Suppressor macrophage treated with lipopolysaccharide for 1 hour (primary cell): ENCODE measurements at regions not wholly inside any gene's neighbourhood (a gene's known extent, or its start where the extent isn't known, plus 50 kb on each side); places are given as distances from the start of the nearest gene placed in this dataset.

Experiments
- DNase-seq, 3 donors: peaks; one replicate each; pipeline ENCODE4 v3.0.0-alpha.2; 2020 to 2022

DNA sequence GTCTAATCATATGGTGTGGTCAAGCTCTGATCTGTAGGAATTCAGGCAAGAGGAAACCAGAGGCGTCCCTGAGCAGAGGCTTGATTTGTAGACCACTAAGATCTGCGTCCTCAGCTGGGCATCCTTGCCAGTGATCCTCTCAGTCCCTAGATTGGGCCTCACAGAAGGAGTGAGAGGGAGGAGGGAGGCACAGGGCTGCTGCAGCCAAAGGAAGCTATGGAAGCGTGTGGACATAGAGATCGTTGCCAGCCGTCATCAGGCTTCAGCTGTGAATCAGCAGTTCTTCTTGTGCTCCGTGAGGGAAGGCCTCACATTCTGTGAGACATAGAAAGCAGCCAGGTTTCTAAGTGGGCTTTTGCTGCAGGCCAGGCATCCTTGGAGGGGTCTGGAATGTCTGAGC lies 254.6 kb upstream of the KIRREL3 start:
- DNase-seq = no peak

DNA sequence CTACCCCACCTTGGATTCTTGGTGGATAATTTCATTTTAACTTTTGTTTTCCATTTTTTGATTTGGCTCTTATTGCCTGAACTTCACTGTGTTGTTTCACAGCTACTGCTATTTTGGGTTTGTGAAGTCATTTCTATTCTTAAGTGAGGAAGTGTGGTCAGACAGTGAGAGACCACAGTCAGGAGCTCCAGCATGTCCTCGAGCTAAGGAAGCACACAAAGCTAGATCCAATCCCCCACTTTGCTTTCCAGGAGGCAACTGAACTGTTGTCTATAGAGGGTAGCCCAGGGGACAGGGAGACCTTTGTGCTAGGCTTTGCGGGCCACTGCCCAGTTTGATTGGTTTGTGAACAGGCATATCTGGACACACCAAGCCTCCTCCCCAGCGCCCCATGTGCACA lies 251.8 kb upstream of the KIRREL3 start:
- DNase-seq = no peak

DNA sequence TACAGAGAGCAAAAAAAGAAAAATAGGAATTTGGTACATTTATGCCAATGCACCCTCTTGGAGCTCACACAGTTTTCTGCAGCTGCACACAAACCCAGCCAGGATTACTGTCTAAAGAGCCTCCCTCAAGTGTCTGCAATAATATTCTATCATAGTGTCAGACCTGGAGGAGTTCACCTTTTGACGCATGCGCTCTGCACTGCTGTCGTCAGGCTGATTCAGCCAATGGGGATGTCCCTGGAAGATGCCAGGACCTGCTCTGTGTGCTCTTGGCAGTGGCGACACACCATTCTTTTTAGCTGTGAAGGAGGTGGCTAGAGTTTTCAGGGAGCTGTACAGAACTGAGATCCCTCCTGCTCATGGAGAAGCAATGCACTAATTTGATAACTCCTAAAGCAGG lies 249.0 kb upstream of the KIRREL3 start:
- DNase-seq = no peak

DNA sequence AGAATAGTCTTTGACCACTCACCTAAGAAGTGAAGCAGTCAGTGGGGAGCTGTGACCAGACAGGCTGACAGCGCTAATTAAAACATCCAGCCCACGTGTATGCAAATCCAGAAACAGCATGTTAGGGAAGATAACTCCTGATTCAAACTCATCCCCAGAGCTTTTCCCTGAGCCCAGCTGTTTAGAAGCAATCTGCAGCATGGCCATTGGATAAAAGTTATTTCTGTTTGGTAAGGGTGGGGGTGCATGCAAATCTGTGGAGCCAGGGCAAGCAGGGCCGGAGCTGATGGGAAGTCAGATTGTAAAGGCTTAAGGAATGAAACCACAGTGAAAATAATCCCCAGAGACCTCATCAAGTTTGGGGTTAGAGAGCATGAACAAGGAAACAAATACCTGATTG lies 247.9 kb upstream of the KIRREL3 start:
- DNase-seq = no peak

DNA sequence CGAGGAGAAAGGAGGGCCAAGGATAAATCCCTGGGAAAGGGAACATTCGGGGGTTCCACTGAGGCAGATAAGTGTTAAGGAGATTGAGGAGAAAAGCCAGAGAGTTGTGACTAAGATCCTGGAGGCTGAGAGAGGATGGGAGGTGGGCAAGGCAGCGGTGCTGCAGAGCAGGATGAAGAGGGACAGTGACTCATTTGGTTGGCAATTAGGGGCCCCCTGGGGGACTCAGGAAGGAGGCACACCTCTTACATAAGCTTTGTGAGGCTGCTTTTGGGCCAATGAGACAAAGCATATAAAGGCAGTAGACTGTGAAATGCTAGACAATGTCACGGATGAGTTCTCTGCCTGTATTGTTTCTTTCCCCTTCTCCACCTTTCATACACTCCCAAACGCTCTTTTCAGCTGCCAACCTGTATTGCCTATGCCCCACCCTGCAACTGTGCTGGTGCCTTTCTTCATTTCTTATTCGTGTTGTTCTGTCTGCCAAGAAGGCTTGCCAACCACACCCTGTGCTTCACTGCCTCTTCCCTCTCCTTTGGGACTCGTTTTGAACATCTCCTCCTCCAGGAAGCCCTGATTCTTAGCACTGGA lies 246.8 kb upstream of the KIRREL3 start:
- DNase-seq = no peak

DNA sequence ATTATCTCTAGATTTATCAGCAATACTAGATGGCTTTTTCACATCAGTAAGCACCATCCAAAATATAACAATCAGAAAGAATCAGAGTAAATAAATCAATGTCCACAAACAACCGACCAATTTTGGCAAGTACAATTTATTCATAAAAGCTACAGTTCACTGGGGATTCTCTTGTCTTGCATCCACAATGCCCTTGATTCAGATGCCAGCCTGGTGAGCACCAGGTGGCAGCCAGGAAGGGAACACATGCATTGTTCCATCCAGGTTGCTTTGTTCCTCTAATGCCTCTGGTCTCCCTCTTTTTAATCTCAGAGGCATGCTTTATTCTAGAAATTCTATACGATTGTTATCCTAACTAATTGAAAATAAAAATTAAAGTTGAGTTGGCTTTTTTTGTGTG lies 242.1 kb upstream of the KIRREL3 start:
- no peak for DNase-seq

DNA sequence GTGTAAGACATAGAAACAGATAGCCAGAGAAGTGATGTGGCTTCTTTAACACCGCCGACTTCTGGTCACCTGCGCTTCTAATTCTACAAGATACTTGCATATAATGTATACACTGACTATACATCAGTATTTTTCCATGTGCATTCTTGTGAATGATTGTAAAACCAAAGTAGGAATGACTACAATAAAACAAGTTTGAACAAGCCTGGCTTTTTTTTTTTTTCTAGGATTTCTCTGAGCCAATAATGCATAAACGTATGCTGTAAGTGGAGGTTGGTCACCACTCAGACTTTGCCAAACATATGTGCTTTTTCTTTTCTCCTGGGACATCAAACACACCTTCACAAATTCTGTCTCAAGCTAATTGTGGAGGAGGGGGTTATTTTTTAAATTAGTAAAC lies 237.8 kb upstream of the KIRREL3 start:
- DNase-seq = no peak

DNA sequence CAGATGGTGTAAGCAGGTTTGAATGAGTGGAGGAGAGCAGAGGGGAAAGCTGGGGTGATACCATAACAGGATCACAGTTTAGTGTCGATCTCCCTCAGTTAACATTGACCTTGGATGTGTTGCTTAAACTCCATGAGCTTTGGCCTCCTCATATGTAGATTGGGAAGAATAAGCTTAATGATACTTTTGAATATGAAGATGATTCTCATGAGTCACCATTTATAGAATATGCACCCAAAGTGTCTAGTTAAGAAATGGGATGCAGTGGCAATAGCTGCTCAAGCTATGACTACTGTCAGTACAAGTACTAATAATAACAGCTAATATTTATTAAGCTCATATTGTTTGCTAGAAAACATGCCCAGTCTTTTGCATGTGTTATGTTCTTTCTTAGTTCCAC lies 236.2 kb upstream of the KIRREL3 start:
- no peak for DNase-seq

DNA sequence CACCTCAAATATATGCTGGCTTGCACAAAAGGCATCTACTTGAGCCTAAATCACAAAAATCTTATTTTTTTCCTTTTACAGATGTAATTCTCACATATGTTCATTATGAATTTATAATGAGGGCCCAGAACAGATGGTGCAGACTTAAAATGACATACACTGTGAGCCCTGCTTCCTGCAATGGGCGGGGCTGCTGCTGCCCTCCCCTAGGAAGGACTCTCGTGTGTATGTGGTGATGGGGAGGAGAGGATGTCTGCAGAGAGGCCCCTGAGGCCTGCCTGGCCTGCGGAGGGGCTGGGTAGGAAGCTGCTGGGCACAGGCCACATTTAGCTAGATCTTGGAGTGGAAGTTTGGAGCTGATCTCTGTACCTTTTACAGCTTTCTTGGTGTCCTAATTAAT lies 233.4 kb upstream of the KIRREL3 start:
- DNase-seq = no peak

DNA sequence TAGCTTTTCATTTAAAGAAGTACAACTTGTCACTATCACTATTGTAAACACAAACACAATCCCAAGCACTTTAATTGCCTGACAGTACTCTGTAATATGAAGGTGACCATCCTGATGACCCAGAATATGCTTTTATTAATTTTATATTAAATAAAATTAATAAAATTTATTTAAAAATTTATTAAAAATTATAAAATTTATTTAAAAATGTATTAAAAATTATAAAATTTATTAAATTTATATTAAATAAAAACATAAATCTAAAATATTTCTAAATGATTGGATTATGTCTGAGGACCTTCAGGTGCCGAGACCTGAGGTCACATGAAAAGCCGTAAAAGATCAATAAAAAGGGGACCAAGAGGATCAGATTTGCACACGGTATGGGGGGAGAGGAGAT lies 229.8 kb upstream of the KIRREL3 start:
- no peak for DNase-seq

DNA sequence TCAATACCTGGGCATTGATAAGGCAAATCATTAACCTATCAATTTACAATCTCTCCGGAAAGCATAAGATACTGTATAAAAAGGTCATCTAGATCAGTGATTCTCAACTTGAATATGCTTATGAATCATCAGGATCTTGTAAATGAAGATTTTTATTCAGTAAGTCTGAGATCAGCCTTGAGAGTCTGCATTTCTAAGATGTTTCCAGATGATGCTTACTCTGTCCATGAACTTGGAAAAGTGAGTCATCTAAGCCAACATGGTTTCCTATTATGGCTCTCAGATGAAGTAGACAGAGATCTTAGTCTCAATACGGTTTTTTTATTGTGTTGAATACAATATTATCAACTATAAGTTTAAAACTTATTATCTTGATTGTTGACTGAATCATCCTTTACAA lies 226.4 kb upstream of the KIRREL3 start:
- DNase-seq = no peak

DNA sequence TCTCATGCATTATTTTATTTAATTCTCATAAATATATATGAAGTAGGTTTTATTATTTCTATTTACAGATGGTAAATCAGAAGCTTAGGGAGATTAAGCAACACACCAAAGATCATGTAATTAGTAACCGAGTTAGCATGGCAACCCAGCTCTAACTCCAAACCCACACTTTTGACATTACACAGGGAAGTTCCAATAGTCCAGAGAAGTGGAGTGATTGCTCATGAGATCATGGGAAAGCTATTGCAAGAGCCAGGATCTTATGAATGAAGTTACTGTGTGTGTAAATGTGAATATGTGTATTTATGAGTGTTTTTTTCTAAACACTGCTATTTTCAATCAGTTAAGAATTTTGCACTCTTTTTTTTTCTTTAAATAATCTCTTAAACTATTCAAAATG lies 225.8 kb upstream of the KIRREL3 start:
- no peak for DNase-seq

DNA sequence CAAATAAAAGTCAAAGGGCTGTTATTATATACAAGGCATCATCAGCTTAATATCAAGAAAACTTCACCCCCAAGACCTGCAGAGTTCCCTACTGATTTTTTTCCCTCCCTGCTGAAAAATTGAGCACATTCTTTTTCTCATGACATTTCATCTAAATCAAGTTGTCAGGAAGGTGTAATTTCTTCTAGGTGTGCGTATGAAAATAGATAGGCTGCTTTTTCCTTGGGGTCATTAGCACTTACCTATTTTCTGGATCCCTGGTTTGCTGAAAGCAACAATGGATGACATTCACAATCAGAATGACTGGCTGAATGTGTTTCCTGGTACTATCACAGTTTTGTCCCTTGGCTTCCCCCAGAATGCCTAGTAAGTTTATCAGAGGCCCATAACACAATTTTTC lies 225.0 kb upstream of the KIRREL3 start:
- DNase-seq = no peak

DNA sequence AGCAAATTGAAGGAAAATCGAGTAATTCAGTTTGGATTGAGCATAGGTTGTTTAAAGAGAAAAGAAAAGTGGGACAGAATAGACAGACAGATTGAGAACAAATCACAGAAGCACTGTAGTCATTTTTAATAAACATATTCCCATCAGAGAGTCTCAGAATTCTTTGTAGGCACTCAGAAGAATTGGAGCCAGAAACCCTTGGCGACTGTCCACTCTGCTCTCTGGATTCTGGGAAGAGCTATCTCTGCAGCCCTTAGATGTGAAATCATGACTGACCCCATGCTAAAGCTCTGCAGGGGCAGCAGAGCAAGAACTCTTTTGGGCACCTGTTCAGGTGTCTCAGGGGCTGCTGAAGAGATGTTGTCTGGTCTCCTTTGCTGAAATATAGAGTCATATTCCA lies 223.7 kb upstream of the KIRREL3 start:
- DNase-seq = no peak

DNA sequence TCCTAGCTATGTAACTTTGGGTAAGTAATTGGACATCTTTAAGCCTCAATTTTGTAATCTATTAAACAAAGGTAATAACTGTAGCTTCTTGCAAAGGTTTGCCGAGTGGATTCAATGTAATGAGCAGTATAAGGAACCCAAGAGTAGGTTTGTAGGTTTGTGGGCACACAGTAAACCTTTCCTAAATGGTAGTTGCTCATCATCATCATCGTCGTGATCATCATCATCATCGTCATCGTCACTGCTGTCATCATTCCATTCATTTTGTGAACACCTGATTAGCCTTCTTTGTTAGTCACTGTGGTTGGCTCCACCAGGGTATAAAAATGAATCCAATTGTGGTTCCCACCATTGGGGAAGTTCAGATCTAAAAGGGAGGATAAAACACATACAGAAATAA lies 223.1 kb upstream of the KIRREL3 start:
- no peak for DNase-seq

DNA sequence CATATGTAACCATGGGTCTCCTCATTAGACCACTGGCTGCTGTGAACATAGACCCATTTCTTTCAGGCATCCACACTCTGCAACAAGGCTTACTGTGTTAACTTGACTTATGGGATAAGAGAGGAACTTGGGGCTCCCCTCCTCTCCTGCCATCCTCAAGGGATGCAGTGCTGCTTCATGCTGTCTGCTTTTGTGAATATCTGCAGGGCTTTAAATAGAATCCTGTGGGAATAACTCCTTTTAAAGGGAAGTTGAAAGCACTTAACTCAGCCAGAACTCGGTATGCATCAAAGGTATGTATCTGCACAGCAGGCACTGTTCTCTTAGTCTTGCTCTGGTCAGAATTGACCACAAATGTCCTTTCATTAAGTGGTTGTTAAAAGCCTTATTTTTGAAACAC lies 222.5 kb upstream of the KIRREL3 start:
- DNase-seq = no peak

DNA sequence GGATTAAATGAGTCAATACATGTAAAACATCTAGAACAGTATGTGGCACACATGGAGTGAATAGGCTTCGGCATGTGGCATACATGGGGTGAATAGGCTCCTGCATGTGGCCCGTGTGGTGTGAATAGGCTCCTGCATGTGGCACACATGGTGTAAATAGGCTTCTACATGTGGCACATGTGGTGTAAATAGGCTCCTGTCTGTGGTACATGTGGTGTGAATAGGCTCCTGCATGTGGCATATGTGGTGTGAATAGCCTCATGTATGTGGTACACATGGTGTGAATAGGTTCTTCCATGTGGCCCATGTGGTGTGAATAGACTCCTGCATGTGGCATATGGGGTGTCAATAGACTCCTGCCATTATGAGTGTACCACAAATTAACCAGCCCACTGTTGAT lies 219.1 kb upstream of the KIRREL3 start:
- no peak for DNase-seq

DNA sequence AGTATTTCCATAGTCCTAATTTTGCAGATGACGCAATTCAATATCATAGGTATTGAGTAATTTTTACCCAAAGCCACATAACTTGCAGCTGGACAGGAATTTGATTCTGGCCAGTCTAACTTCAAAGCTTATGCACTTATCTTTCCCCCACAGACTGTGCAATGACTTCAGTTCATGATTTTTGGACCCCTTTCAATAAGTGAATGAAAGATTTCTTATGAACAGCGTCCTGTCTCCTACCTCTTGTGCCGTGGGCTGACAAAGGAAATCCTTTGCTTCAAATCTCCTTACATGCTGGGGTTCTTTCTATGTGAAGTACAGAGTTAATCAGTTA lies 217.7 kb upstream of the KIRREL3 start:
- DNase-seq = no peak

DNA sequence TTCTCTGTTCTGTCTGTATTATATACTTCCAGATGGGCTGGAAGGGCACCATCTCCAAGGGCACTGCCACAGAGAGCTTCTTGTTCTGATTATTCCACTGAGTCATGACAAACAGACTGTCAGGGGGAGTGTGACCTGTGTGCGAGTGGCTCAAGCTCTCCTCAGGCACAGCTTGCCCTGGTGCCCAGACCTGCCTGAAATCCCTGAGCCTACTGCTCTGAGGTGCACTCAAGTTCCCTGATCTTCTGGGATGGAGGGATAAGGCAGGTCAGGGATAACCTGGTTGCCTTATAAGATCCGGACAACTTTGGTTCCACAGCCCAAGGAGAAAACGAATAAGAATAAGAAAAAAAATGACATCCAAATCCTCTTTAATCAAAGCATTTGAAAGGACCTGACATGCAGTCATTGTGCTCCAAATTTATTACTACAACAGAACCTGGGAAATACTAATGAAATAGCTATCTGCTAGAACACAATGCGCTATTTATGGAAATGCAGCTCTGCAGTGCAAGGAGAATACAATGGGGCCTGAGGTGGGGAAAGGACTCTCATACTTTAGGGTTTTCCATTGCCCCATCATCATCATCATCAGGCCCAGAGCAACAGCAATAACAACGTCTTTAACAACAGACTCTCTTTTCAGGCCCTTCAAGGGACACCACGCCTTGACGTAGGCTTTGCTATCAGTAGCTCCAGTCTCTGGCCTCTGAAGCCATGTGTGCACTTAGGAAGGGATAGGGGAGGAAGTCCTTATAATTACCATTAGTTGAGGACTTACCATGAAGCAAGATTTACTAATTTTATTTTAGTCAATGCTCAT lies 217.1 kb upstream of the KIRREL3 start:
- DNase-seq = no peak

DNA sequence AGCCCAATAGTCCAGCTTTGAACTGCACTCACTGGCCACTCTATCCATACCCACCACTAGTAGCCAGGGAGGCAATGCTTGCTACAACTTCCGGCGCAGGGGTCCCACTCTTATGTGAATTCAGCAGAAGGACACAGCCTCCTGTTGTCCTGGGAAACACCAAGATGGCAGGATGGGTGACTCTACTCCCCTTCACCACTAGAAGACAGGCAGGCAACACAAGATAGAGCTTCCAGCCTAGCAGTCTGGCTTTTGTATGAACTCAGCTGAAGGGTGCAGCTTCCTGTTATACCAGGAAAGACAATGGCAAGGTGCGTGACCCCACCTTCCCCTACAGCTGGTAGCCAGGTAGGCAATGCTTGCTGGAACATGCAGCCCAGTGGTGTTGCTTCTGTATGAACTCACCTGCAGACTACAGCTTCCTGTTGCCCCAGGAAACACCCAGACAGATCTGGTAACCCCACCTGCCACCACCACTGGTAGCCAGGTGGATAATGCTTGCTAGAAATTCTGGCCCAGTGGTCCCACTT lies 205.2 kb upstream of the KIRREL3 start:
- no peak for DNase-seq

DNA sequence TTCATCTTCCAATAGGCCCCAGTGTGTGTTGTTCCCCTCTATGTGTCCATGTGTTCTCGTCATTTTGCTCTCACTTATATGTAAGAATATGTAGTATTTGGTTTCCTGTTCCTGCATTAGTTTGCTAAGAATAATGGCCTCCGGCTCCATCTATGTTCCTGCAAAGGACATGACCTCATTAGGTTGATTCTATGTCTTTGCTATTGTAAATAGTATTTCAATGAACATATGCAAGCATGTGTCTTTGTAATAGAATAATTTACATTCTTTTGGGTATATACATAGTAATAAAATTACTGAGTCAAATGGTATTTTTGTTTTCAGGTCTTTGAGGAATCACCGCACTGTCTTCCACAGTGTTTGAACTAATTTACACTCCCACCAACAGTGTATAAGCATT lies 202.9 kb upstream of the KIRREL3 start:
- DNase-seq = no peak

DNA sequence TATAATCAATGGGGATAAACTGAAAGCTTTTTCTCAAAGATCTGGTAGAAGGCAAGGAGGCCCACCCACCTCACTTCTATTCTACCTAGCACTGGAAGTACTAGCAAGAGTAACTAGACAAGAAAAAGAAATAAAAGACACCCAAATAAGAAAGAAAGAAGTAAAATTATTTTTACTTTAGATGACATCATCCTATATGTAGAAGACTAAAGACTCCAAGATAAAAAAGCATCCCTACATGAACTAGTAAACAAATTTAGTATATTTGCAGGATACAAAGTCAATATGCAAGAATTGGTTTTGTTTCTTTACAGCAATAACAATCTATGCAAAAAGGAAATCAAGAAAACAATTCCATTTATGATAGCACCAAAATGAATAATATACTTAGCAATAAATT lies 201.5 kb upstream of the KIRREL3 start:
- DNase-seq = no peak

DNA sequence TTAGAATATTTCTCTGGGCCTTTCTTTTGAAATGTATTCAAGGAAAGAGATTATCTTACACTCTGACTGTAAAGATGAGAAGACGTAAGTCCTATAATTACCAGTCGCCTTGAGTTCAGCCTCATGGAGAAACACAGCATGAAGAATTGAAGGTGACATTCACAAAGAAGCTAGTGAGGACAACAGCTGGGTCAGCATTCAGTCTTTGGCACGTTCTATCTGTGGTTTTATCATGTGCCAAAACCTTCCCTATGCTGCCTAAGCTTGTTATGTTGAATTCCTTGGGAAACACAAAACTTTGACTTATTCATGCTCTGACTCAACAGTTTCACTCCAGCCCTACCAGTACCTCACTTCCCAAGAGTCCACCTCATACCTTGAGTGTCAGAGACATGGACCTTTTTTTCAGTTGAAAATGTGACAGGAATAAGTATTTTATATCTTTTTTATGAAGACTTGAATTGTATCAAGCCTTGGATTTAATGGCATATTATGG lies 198.8 kb upstream of the KIRREL3 start:
- DNase-seq = no peak

DNA sequence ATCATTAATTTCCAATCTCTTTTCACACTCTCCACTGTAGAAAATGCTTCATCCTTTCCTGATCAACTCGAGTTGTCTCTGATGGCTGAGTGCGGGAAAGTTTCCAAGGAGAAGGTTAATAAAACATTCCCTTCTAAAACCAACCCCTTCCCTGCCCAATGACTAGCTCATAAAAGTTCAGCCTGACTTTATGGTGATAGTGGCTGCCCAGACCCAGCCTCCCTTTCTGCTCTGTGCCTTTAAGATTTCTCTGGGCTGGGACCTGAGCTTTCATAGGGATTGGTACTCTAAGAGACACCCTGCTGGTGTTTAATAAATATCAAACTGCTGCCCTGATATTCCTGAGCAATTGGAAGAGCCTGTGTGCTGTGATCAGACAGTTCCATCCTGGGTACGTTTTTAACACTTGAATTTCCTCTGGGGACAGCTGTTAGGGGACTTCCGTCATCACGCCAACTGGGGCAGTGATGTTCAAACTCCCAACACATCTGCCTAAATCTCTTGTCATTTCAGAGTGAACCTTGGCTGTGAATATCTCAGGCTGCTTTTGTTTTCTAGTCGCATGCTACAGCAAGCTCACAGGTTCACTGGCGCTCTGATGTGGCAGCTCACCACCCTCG lies 195.0 kb upstream of the KIRREL3 start:
- DNase-seq = no peak
